GM12891 (cell line): ENCODE measurements at regions not wholly inside any gene's neighbourhood (a gene's known extent, or its start where the extent isn't known, plus 50 kb on each side); places are given as distances from the start of the nearest gene placed in this dataset.

Experiments used
- DNase-seq: peaks from one replicate; pipeline ENCODE4 v3.0.0; 2011; ENCODE audit warnings: low spot score; ENCODE audit not compliant: insufficient read length
- FAIRE-seq: peaks from 2 replicates; lab custom pipeline; 2011; peaks lifted over from hg19 to GRCh38; lab: Jason Lieb, UNC
- PAX5 ChIP-seq: IDR thresholded peaks from 2 replicates; pipeline ENCODE4 v1.6.1; 2011; ENCODE audit warnings: low read length, moderate library complexity, mild to moderate bottlenecking; ENCODE audit not compliant: insufficient read depth, severe bottlenecking
- POLR2A ChIP-seq: IDR thresholded peaks from 2 replicates; pipeline ENCODE4 v1.6.1; 2011; ENCODE audit warnings: low read depth, low read length, control low read depth
- POLR2AphosphoS5 ChIP-seq: IDR thresholded peaks from 2 replicates; pipeline ENCODE4 v1.6.1; 2011; ENCODE audit warnings: low read depth, low read length, control low read depth
- POU2F2 ChIP-seq: IDR thresholded peaks from 2 replicates; pipeline ENCODE4 v1.6.1; 2011; ENCODE audit warnings: low read depth, mild to moderate bottlenecking, control low read depth, low read length, moderate library complexity
- SPI1 ChIP-seq: IDR thresholded peaks from 2 replicates; pipeline ENCODE4 v1.6.1; 2011; ENCODE audit warnings: low read depth, low read length, control low read depth
- TAF1 ChIP-seq: IDR thresholded peaks from 2 replicates; pipeline ENCODE4 v1.6.1; 2011; ENCODE audit warnings: low read depth, low read length, control low read depth

GRCh38 chr2:222043897-222044296 lies 254.9 kb downstream of the PAX3 start:
- no peak for TF ChIP-seq SPI1
- no peak for TF ChIP-seq POLR2A
- no peak for TF ChIP-seq PAX5
- TF ChIP-seq POLR2AphosphoS5, result no peak
- no peak for TF ChIP-seq TAF1
- no peak for TF ChIP-seq POU2F2
- no peak for DNase-seq
- FAIRE-seq, result no peak

GRCh38 chr2:222042666-222043065 lies 256.1 kb downstream of the PAX3 start:
- DNase-seq (no peak), FAIRE-seq (no peak)
- TF ChIP-seq POLR2AphosphoS5, result no peak
- no peak for TF ChIP-seq TAF1
- no peak for TF ChIP-seq PAX5
- TF ChIP-seq POLR2A, result no peak
- no peak for TF ChIP-seq POU2F2
- no peak for TF ChIP-seq SPI1

DNA sequence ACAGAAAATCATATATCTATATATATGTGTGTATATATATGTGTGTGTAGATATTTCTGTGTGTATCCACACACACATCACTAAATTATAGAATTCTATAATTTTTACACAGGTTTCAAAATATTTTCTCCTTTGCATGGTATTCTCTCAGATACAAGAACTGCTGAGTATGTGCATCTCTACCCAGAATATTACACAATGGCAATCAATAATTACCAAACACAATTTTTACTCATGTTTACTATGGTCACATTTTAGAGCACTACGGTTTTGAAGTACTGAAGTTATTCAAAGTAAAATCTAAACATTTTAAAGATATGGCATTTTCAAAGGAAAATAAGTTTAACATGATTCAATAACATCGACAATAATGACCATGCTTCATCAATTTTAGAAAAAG lies 258.5 kb downstream of the PAX3 start:
- DNase-seq (no peak), FAIRE-seq (no peak)
- no peak for TF ChIP-seq TAF1
- TF ChIP-seq POLR2A, result no peak
- TF ChIP-seq SPI1, result no peak
- no peak for TF ChIP-seq POLR2AphosphoS5
- no peak for TF ChIP-seq POU2F2
- no peak for TF ChIP-seq PAX5

- DNase-seq (no peak), FAIRE-seq (no peak)
- TF ChIP-seq POLR2AphosphoS5, result no peak
- TF ChIP-seq PAX5, result no peak
- TF ChIP-seq POLR2A, result no peak
- TF ChIP-seq POU2F2, result no peak
- TF ChIP-seq SPI1, result no peak
- TF ChIP-seq TAF1, result no peak
Observed at GRCh38 chr2:222039821-222040220, 259.0 kb downstream of the PAX3 start.

- TF ChIP-seq SPI1 (no peak), PAX5 (no peak), TAF1 (no peak), POU2F2 (no peak), POLR2AphosphoS5 (no peak), POLR2A (no peak)
- FAIRE-seq, result no peak
- no peak for DNase-seq
Observed at GRCh38 chr2:222038067-222038802, 260.6 kb downstream of the PAX3 start.

DNA sequence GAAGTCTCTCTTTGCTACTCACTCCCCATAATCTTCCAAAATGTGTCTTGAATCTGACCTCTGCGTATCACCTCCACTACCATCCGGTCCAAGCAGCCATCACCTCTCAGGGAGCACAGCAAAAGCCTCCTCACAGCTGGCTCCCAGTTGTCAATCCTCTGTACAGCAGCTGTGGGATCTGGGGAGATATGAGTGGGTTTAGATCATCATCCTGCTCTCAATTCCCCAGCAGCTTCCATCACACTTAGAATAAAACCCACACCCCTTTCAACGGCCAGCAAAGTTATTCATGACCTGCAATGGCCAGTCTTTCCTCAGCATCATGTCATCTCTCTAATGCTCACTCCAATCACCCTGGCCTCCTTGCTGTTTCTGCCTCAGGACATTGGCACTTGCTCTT lies 261.6 kb downstream of the PAX3 start:
- TF ChIP-seq POLR2A, result no peak
- TF ChIP-seq TAF1, result no peak
- TF ChIP-seq POU2F2, result no peak
- TF ChIP-seq POLR2AphosphoS5, result no peak
- no peak for TF ChIP-seq PAX5
- DNase-seq (no peak), FAIRE-seq (no peak)

DNA sequence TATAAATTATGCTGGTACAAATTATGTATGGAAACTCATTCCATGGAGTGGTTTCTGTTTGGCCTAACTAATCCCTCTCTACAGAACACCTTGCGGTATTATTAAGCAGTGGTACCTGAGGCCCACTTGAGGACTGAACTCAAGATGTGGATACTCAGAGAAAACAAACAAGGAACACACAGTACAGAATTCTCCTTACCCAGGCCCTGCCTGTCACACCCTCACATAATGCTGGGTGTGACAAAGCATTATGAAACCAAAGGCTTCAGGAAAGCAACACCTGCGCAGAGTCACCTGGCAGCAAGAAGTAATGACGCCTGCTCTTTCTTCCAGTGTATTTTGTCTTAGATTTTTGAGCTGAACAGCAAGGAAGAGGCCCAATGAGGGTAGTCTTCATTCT lies 264.7 kb downstream of the PAX3 start:
- DNase-seq, result no peak
- no peak for TF ChIP-seq POLR2A
- FAIRE-seq, result no peak

DNA sequence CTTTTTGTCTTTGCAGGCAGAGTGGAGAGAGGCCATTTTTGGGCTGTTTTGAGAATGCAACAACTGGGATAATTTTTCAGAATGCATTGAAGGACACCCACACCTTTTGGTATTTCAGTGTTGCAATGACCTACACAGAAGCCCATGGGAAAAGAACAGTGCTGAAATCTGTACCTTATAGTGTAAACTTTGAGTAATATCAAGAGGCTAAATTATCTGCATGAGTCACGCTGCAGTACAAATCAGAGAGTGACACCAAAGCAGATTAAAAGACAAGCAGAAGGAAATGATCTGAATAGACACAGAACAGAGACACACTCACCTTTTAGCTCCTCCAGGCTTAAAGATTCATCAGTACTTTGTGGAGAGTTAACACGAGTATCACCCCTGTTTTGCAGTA lies 265.3 kb downstream of the PAX3 start:
- FAIRE-seq (no peak), DNase-seq (no peak)
- no peak for TF ChIP-seq POU2F2
- TF ChIP-seq PAX5, result no peak
- TF ChIP-seq POLR2AphosphoS5, result no peak
- TF ChIP-seq TAF1, result no peak
- TF ChIP-seq POLR2A, result no peak
- TF ChIP-seq SPI1, result no peak

- FAIRE-seq (no peak), DNase-seq (no peak)
- TF ChIP-seq POLR2A (no peak), POU2F2 (no peak), SPI1 (no peak), POLR2AphosphoS5 (no peak), PAX5 (no peak), TAF1 (no peak)
Observed at GRCh38 chr2:222025881-222026271, 272.9 kb downstream of the PAX3 start.
